T47D (cell line): ENCODE measurements at regions not wholly inside any gene's neighbourhood (a gene's known extent, or its start where the extent isn't known, plus 50 kb on each side); places are given as distances from the start of the nearest gene placed in this dataset.
"Not testable (repeated sequence)": the region's sequence is repeated elsewhere in the genome, so short reads cannot be mapped to it uniquely, and the experiment has no call there.

Source experiments
- DNase-seq, 2 experiments: peaks; one replicate each; pipeline versions ENCODE4 v3.0.0 to v3.0.0-alpha.2; 2011 to 2012; ENCODE audit warnings: low read depth in 1 of 2, low spot score in 1 of 2
- JUND ChIP-seq: IDR thresholded peaks from 2 replicates; pipeline ENCODE4 v1.6.1; 2012; ENCODE audit warnings: low read depth
- in situ Hi-C: cut with HindIII; loops from 2 replicates; pipeline ENCODE4 v1.10.0; 2016; ENCODE audit warnings: low sequenced_read_pairs, low pct_unique_long_range_greater_than_20kb

DNA sequence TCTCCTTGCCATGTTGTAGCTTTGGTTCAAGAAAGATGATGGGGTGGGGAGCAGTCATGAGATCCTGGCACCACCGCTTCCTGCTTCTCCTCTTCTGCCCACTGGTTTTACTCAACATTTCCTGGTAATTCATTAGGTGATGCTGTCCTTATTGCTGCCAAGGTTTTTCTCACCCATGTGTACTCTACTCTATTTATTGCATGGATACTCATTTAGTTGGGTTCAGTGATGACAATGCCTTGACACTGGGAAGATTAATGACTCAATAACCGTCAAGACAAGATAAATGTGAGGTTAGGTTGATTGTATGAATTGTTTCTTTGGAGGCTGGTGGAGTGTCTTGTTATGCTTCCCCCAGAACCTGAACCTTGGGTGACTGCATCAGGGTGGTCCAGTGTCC is 484.2 kb downstream of the SIPA1L2 start:
- no peak for DNase-seq
- no peak for TF ChIP-seq JUND

DNA sequence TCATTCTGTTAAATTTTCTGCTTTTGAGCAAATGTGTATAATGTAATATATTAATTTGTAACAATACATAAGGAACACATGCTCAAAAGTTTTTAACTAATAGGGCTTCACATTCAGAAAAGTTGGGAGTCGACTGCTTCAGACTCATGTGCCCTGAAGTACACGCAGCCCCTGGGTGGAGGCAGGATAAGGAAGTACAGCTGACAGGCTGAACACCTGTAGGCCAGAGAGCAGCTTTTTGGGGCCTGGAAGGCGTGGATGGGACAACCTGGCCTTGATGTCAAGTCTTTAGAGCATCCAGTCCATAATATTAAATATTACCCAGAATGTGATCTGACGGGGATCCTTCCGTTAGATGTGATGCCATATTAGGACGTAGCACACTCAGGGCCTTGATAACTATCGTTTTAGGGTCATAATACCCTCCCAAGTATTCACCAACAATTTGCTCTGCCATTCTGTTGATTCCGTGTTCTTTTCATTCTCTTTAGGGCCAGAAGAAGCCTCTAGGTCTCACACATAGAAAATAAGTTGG is 485.2 kb downstream of the SIPA1L2 start:
- in situ Hi-C loops, result no loop called here
- TF ChIP-seq JUND, result no peak
- DNase-seq, result no peak

More for the DNA sequence above, 484.2 kb downstream of the SIPA1L2 start:
- in situ Hi-C loops, result no loop called here

DNA sequence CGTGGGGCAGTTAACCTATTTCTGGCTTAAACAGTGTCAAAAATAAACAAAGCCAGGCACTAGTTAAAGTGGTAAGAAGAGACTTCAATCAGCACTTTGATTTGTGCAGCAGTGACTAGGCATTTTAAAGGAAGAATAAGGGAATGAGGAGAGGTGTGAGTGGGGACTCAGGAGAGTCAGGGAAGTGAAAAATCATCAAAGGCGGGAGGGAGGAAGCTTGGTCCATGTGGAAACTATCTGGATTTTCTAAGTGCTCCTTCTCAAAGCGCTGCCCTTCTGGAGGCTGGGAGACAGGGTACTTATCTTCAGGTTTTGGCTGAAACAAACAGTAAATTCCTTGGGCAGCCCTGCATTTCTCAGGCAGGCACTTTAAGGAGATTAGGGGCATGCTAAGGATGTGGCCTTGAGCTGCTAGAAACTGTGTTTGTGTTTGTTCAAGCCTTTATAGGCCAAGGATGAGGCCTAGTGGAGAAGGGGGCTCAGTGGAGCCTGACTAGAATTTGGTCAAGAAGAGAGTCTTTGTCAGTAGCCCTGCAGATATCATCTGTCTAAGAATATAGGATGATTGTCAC is 486.5 kb downstream of the SIPA1L2 start:
- TF ChIP-seq JUND, result no peak
- in situ Hi-C loops, result no loop called here
- DNase-seq, result no peak

GRCh38 chr1:232142403-232143314 is 487.3 kb downstream of the SIPA1L2 start:
- no peak for DNase-seq
- no peak for TF ChIP-seq JUND
- in situ Hi-C loops, result no loop called here

DNA sequence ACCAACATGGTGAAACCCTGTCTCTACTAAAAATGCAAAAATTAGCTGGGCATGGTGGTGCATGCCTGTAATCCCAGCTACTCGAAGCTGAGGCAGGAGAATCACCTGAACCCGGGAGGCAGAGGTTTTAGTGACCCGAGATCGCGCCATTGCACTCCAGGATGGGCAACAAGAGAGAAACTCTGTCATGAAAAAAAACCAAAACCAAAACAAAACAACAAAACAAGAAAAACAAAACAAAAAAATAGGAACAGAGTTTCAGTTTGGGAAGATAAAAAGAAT is 488.8 kb downstream of the SIPA1L2 start:
- in situ Hi-C loops, DNase-seq: not testable (repeated sequence)

DNA sequence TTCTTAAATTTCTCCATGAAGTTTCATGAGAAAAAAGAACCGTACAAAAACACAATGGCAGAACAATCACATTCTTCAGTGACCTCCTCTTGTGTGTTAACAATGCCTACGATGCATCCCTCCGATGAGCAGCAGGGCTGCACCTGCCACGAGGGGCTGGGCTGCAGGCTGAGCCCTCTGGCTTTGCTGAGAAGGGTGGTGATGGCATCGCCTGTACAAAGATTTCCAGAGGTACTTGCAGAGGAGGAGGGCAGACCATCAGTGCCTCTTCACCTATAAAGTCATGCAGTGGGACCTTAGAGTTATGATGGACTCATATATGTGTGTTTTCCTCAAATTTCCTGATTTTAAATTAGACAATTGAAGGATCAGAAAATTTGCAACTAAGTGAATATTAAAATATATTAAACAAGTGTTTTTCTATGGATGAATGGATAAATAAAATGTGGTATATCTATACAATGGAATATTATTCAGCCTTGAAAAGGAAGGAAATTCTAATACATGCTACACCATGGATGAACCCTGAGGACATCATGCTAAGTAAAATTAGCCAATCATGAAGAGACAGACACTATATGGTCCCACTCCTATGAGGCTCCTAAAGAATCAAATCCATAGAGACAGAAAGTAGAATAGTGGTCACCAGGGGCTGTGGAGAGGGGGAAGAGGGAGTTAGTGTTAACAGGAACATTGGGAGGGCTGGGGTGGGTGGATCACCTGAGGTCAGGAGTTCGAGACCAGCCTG is 489.3 kb downstream of the SIPA1L2 start:
- no peak for DNase-seq
- no peak for TF ChIP-seq JUND
- in situ Hi-C loops, result no loop called here

- no peak for DNase-seq
- TF ChIP-seq JUND, result no peak
- in situ Hi-C loops, result no loop called here
Observed at GRCh38 chr1:232139444-232139843, 490.5 kb downstream of the SIPA1L2 start.

DNA sequence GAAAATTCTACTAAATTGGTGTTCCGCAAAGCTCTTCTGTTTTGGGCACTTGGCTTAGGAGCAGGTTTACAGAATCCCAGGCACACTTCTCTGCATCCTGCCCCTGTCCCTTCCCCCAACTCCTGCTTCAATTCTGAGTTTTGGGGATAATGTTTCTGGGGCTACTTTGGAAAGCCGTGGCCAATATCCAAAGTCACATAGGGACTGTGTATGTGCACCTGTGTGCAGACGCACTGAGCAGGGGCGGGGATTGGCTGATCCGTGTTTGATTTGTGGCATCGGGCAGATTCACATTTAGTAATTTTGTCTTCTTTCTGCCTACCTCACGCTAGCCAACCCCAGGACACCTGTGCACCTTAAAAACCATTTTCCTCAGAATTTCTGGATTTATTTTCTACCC is 491.9 kb downstream of the SIPA1L2 start:
- no peak for DNase-seq
- in situ Hi-C loops, result no loop called here
- no peak for TF ChIP-seq JUND

DNA sequence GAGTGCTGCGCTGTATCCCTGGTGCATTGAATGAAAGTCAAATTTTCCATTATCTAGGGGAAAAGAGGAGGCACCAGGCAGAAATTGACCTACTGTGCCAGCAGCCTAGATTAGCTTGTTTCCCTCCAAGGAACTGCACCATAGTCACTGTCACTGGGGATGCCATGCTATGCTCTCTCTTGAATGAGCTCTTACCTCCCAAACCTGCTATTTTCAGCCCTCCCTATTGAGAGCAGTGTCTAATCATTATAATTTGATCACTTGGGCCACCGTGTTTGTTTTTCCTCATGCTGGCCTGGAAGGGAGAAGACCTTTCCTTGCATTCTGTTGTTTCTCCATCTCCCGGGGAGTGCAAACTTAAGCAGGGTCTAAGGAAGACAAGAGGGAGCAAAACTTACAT is 492.9 kb downstream of the SIPA1L2 start:
- DNase-seq, result no peak
- in situ Hi-C loops, result no loop called here
- TF ChIP-seq JUND, result no peak

DNA sequence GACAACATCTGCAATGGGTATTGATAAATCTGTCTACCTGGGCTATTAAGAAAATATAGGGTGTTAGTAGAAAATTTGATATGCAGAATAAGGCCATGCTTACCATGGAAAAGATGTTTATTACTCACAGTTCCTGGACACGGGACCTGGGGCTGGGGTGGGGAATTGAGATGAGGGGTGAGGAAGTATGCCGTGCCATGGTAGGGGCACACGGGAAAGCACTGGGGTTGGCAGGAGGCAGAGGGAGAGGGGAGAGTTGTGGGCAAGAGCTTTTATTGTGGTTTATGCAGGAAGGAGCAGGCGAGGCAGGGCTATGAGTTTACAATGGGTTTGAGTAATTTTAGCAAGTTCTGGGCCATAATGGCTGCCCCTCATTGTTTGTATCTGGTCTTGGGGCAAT is 493.8 kb downstream of the SIPA1L2 start:
- in situ Hi-C loops, result no loop called here
- TF ChIP-seq JUND, result no peak
- DNase-seq, result no peak

GRCh38 chr1:232134365-232134764 is 495.6 kb downstream of the SIPA1L2 start:
- in situ Hi-C loops, result no loop called here
- DNase-seq, result no peak
- TF ChIP-seq JUND, result no peak

- no peak for DNase-seq
- in situ Hi-C loops, result no loop called here
- no peak for TF ChIP-seq JUND
Observed at GRCh38 chr1:232132572-232132971, 497.4 kb downstream of the SIPA1L2 start.

GRCh38 chr1:232131715-232132391 is 498.1 kb downstream of the SIPA1L2 start:
- no peak for DNase-seq
- TF ChIP-seq JUND, result no peak
- in situ Hi-C loops, result no loop called here
